Activated CD4-positive, CD25-positive, alpha-beta regulatory T cell (primary cell): ENCODE measurements at regions not wholly inside any gene's neighbourhood (a gene's known extent, or its start where the extent isn't known, plus 50 kb on each side); places are given as distances from the start of the nearest gene placed in this dataset.

Experiments
- DNase-seq, 4 experiments: peaks; one replicate each; lab custom pipeline; 2025; lab: John Stamatoyannopoulos, UW

DNA sequence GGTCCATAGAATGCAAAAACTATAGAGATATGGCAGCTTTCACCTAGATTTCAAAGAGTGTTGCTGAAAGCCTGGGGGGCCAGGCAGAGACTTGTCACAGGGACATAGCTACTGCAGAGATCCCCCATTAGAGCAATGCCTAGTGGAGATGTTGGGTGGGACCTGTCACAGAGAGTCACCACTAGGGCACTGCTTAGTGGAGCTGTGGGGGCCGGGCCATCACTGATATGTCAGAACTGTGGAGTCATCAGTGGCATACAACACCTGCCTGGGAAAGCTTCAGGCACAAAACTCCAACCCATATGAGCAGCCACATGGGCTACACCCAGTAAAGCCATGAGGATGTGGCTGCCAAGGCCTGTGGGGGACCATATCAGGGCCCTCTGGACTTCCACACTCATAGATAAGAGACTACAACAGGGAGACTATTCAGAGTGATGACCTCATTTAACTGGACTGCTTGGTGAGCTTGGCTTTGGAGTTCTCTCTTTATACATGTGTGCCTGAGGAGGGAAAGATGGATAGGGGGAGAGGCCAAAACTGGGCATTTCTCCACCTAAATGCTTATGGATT lies 176.3 kb downstream of the ZNF621 start:
- no peak for DNase-seq

DNA sequence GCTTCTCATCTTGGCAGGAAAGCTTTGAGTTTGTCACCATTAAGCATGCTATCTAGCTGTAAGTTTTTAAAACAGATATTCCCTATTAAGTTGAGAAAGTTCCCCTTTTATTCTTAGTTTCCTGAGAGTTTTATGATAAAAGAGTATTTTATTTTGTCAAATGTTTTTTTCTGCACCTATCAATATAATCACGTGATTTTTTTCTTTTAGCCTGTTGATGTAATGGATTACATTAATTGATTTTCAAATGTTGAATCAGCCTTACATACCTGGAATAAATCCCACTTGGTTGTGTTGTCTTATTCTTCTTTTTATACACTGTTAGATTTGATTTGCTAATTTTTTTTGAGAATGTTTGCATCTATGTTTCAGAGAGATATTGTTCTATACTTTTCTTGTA lies 179.5 kb downstream of the ZNF621 start:
- no peak for DNase-seq

- DNase-seq, result no peak
These were observed 180.9 kb downstream of the ZNF621 start for GRCh38 chr3:40705663-40706062.

DNA sequence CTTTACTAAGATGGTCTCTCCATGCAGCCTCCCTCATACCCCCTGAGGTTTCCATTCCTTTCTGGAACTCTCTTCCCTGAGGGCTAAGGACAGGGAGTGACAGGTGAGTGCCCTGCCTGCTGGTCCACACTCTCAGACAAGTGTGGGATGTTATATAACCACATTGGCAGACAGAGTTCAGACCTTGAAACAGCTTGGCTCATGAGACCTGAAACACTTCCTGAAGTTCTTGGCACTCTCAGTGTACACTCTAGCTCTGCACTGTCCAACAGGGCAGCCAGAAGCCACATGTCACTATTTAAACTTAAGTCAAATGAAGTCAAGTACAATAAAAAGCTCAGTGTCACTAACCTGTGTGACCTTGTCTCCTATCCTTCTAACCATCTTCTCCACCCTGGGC lies 188.5 kb downstream of the ZNF621 start:
- no peak for DNase-seq

DNA sequence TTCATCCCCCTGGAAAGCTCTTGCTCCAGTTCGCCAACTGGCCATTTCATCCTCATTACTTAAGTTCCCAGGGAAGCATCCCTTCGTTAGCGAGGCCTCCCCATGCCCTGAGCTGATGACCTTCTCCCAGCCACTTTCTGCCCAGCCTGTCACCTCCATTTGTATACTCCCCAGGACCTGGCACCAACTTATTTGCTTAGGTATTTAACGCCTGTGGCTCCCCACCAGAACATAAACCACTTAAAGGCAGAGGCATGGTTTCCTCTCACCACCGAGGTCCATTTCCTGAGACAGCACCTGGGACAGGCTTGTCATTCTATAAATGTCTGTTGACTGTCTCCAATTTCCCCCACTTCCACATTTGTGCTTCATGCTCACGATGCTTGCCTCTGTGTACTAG lies 189.0 kb downstream of the ZNF621 start:
- no peak for DNase-seq

DNA sequence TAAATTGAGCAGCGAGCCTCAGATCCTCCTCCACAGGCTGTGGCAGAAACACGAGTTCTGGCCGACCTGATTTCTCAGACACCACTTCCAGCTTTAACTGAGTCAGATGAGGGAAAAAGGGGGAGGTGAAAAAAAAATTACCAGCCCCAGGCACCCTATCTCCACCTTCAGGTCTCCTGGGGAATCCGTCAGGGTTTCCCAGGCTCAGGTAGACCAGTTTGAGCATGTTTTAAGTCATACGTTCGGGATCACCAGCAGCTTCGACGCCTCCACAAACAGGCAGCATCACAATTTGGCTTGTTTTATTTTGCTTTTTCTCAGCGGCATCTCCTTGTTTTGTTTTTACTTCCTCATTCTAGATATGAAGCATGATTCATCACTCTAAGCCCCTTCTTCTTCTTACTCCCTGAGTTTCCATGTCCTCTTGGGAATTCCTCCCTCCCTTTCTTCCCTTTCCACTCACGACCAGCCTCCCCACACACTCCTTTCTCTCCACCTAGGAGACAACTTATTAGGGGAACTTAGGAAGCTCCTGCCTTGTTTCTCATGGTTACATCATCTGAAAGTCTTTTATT lies 190.1 kb downstream of the ZNF621 start:
- no peak for DNase-seq

- DNase-seq, result no peak
These were observed 190.8 kb downstream of the ZNF621 start for GRCh38 chr3:40715551-40715950.

DNA sequence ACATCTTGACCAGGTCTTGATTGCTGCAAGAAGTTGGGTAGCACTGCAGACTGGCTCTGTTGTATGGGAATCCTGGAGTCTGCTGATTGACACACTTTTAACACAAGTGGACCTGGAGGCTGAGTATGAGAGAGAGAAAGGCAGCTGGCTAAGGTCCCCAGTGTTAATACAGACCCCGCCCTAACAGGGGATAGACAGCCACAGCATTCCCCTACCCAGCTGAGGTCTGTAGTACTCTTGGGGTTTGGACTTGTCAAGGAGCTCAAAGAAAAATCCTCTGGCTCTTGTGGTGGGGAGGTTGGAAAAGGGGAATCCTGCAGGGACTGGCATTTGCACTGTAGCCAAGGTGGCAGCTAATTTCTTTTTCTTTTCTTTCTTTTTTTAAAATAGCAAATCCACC lies 192.7 kb downstream of the ZNF621 start:
- no peak for DNase-seq

DNA sequence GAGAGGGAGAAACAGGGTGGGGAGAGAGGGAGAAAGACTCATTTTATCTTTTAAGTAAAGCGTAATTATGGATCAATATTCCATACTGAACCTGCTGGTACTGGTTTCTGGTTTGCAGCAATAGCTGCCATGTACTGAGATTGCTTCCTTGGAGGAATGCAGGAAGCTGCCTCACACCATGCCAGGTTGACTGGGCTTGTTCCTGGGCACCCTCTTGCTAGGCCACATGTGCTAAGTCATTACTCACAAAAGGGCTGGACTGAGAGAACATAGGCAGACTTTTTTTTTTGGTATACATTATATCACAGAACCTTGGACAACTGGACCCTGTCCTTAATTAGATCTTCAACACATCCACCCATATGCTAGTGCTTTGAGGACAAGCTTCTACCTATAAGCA lies 193.4 kb downstream of the ZNF621 start:
- no peak for DNase-seq

- no peak for DNase-seq
These were observed 193.9 kb downstream of the ZNF621 start for GRCh38 chr3:40718681-40719080.

DNA sequence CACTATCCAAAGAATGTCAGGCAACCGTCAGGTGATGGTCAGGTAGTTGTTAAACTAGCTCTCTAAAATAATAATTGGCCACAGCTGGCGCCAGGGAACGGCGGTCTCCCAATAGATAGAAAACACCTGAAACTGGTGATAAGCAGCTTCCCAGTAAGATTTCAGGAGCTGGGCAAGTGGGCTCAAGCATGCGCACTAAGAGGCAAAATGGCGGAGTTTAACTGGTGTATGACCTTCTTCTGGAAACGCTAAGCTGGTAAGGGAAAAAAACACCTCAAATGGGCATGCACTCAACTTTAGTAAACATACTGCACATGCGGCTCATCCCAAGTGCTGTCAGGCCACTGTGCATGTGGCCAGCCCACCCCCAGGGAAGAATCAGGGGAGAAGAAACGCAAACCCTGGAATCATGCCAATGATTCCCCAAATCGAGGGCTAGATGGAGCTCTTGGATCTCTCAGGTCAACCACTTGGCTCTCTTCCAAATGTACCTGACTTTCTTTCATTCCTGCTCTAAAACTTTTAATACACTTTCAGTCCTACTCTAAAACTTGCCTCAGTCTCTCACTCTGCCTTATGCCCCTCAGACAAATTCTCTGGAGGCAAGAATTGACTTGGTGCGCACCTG lies 195.0 kb downstream of the ZNF621 start:
- DNase-seq, result no peak

DNA sequence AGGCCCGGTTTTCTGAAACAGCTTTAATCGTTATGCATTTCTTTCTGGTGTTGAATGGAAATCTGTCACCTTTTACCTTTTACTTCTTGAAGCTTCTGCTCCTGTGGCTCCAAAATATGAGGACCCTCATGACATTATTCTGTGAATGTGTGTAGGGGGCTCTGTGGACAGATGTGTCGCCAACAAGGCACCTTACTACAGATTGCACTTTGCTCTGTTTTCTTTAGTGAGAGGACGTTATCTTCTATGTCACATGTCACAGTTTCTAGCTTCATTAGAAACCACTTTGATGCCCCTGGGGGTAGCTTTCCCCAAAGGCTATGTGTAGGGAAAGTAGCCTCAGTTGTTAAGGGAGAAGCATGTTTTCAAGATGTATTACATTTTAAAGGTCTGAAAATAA lies 195.6 kb downstream of the ZNF621 start:
- no peak for DNase-seq

DNA sequence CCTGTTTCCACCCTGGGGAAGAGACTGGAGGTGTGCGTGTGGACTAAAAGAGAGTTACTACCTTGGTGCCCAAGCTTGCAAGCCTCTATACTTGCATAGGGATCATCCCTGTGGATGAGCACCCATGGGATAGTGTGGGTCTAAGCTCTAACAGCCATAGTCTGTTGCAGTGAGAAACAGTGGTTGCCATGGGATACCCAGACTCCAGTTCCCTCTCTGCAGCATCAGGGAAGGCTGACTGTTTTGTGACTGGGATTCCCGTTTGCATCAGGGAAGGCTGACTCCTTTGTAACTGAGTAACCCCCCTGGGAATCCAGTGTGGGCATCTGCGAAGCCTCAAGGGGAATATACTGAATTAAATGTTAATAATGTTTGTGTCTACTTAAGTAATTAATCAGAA lies 196.1 kb downstream of the ZNF621 start:
- DNase-seq, result no peak

GRCh38 chr3:40723083-40723660 lies 198.4 kb downstream of the ZNF621 start:
- no peak for DNase-seq

DNA sequence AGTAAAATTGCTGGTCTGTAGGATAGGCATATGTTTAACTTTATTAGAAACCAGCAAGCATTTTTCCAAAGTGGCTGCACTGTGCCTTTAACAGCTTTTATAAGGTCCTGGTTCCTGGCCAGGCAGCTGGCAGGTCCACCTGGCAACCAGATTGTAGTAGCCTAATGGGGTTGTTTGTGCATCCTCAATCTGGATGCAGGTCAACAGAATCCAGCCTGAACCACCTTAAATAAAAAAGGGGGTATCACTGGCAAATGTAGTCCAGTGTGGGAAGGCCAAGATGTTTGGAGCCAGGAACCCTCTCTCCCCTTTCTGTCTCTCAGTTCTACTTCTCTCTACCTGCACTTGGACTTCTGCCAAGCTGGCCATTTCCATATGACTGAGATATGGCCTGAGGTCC lies 200.3 kb downstream of the ZNF621 start:
- no peak for DNase-seq

DNA sequence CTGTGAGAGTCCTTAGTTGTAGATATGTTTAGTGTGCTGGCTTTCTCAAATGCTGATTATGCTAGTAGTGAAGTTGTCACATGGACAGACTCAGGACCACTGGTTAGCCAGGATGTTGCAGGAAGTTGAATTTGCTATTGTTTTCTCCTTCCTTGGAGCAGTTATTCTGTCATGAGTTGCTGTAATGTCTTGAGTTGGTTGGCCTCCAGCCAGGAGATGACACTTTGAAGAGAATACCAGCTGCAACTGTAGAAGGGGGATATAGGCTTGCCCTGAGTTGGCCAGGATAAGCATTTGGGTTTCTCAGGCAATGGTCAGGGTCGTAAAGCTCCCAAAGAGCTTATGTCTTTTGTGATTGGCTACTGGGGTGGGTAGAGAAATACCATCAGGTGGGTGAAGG lies 206.7 kb downstream of the ZNF621 start:
- no peak for DNase-seq

GRCh38 chr3:40736943-40737342 lies 212.2 kb downstream of the ZNF621 start:
- DNase-seq, result no peak

DNA sequence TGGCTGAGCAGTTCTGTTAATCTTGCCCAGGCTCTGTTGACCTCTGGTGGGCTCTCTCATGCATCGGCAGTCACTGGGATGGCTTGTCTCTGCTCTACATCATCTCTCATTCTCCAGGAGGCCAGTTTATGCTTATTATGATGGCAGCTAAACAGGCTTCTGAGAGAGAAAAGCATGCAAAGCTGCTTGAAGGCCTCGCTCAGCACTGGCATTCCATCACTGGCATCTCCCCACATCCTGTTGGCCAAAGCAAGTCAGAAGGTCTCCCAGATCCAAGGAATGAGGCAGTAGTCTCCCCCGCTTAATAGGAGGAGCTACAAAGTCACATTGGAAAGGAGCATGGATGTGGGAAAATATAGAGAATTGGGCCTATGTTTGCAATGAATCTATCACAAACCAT lies 212.6 kb downstream of the ZNF621 start:
- DNase-seq, result no peak

DNA sequence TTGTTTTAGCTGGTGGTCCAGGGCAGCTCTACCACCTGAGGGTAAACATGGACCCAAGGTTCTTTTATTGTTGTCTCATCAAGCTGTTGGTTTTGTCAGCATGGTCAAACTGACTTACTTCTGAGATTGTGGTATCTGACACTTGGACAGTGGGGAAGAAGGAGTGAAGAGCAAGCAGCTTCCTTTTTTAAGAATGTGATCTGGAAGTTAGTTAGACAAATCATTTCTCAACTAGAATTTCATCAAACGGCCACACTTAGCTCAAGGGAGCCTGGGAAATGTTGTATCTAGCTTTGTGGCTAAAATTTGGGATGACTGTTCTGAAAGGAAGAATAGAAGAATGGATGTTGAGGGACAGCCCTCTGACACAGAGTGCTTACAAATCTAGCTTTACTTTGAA lies 215.2 kb downstream of the ZNF621 start:
- no peak for DNase-seq

DNA sequence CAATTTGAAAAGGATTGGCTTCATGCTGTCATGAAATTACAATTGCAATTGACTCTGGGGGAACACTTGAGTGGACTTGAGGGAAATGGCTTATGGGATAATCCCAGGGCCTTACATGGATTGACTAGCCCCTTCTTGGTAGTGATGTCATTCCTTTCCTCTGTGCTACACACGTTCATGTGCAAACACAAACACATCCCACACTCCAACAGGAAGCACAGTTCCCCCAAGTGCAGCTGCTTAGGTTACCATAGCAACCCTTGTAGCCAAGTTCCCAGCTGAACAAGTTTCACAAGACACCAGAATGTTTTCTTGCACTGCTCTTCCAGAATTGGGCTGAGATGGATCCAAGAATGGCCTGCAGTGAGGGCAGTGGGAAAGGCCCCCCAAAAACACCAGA lies 217.0 kb downstream of the ZNF621 start:
- no peak for DNase-seq

- no peak for DNase-seq
These were observed 220.8 kb downstream of the ZNF621 start for GRCh38 chr3:40745381-40746106.

GRCh38 chr3:40751666-40752065 lies 226.9 kb downstream of the ZNF621 start:
- DNase-seq, result no peak

- no peak for DNase-seq
These were observed 227.7 kb downstream of the ZNF621 start for GRCh38 chr3:40752492-40752891.
